ENCODE measurements at regions not wholly inside any gene's neighbourhood (a gene's known extent, or its start where the extent isn't known, plus 50 kb on each side); places are given as distances from the start of the nearest gene placed in this dataset.

DNA sequence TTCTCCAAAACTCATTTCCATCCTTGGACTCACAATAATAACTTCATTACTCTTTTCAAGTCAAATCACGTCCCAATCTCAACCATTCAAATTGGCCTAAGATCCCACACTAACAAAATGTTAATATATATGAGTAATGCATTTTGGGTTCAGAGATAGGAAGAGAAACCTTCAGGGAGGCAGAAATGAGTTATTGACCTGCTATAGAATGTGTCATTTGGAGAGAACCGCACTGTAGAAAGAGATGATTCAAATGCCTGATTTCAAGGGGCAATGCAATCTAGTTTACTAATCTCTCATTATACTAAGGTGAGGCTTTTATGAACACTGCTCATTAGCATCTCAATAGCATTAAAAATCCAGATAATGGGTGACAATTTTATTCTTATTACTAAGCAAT is 1595.0 kb upstream of the GOT2 start:
- no peak for DNase-seq

DNA sequence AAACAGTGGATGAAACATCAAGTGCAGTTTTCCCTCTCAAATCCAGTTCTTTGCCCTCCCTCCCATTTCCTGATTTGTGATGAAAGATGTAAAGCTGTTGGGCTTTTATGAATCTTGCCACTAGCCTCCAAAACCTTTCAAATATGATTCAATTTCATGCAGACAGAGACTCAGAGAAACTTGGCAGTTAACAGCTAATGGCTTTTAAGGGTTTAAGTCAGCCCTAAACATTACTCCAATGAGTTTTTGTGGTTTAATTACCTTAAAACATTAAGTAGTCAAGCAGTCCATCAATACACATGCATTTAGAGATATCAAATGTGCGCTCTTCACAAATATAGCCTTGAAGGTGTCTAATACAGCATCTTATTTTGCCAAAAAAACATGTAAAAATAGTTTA is 1594.0 kb upstream of the GOT2 start:
- no peak for DNase-seq

DNA sequence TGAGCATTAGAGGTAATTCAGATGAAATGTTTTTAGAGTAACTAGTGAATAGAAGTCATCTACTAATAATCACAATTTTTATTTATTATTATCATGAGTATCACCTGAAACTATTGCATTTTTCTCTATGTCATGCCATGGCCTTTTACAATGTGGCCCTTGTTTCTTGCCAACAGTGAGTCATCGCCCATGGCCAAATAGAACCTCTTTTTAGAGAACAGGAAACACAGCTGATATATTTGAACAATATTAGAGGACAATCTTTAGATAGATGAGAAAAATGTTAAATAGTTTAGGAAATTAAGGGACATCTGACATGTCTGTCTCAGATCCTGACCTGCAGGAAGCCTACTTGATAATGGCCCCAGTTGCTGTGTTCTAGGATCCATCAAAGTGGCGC is 1584.4 kb upstream of the GOT2 start:
- DNase-seq: no peak

DNA sequence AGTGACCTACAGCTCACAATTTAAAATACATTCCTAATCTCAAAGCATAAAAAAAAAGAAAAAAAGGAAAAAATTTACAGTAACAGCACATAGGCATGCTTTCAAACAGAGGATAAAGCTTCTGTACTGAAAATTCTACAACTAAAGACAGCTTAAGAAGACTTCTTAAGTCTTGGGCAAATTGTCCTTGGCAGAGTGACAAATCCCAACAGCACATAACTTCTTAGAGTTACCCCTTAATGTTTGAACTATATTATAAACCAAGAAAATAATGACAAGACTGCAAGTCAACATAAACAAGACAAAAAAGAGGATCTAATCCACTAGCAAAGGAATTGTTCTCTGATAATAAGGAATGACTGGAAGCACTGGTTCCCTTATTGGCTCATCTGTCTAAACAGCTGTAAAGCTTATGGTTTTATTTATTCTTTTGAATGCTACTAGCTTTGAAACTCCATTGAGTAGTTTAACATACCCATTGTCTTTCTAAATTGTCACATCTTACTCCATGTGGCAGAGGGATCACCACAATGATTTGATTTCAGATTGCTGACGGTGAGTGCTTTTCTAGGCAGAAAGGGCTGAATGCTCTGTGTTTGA is 1576.8 kb upstream of the GOT2 start:
- DNase-seq: no peak

DNA sequence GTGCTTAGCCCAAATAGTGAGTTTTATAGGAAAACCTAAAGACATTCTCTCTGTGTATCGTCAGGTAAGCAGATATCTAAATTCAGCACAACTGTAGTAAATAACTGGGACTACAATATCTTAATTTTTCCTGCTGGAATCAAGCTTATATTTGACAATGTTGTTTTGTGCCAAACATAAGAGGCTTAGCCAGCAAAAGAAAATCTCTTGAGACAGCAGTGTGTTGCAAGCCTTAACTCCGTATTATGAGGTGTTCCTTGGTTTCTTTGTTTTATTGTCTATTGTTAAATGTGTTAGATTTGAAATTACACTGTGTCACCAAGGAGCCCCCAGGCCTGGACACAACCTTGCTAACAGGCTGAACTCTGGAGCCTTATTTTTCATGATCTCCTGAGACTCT is 1570.6 kb upstream of the GOT2 start:
- no peak for DNase-seq

DNA sequence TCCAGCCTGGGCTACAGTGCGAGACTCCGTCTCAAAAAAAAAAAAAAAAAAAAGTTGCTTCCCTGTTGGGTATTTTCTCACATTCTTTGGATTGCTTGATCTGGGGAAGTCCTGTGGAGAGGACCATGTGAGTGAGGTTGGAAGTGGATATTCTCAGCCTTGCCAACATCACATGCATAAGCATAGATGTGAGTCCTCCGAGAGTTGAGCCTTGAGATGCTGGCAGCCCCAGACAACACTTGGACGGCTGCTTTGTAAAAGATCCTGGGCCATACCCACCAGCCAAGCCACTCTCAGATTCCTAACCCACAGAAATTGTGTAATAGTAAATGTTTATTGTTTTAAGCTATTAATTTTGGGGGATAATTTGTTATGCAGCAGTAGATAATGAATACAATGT is 1570.0 kb upstream of the GOT2 start:
- DNase-seq: no peak

DNA sequence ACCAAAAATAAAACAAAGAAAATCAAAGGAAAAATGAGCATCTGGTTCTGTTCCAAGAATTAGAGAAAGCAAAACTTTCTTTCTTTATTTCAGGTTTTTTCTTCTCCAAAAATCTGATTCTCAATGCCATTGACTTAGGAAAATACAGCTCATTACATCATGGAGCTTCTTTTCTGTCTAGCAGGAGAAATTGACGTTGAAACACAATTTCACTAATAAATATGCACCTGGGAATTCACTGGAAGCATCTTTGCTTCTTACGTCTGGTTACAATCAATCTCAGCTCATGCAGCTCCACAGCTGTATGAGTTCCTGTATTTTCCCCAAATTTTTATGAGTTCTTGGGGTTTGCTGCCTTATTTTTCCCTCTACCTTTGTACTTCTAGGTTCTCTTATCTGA is 1568.6 kb upstream of the GOT2 start:
- no peak for DNase-seq

DNA sequence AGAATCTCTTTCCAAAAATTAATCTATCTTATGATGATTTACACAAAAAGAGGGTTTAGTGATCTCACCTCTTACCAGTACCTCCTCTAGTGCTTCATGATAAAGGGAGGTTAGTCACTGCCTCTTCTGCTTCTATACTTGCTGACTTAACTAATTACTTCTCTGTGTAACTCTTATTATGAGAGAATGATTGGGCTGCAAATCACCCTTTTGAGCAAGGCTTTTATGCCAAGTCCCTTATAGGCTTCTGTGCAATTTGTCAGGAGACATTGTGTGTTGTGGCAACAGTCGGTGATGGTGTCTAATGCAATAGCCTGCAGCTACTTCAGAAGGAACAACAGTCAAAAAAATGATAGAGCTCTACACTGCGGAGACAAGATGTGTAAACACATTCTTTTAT is 1568.1 kb upstream of the GOT2 start:
- no peak for DNase-seq

DNA sequence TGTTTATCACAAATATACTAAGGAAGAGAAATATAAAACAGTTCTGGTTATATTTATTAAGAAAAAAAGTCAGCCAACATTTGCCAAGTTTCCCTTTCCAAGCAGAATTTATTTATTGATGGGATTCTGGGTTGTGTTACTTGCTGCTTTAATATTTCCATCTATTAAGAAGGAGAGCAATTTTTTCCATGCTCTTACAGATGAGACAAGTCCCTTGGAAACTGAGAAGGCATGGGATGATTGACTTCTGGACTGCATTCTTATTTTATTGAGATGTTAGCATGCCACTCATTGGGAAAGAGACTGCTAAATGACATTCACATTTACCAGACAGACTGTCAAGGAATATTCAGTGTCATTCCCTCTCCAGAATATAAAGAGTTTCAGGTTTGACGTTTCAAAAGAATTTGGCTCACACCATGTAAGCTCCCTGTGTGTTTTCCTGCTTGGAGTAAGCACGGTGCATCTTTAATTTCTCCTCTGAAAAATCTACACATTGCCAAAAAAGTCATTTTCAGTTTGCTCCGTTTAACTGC is 1565.2 kb upstream of the GOT2 start:
- no peak for DNase-seq

DNA sequence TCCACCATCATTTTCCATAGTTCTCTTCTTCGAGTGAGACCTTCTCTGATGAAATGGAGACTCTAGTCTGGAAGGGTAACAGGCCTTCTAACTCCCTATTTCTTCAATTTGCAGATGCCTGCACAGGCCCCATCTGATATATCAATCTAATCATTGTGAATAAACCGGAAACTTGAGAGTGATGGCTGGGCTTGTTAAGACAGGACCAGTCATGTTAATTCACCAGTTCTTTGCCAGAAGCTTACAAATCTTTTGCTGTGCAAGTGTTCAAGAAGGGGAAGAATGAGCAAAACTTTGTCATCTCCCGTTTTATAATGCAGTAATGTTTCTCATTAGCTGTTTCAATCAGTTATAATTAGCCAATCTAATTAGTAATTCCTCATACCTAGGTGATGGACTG is 1561.3 kb upstream of the GOT2 start:
- no peak for DNase-seq

DNA sequence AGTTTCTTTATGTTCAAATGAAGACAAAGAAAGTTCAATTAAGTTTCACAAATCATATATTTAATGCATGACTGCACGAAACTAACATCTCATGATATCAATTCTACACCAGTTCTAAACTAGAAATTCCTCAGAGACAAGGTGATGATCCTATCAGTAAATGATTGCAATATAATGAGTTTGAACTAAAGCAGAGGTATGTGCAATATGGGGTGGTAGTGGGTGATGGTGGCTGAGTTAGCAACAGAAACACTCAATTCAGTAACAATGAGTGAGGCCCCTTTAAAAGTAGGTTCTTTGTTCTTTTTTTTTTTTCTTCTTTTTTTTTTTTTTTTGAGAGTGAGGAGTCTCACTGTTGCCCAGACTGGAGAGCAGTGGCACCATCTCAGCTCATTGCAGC is 1551.7 kb upstream of the GOT2 start:
- no peak for DNase-seq

DNA sequence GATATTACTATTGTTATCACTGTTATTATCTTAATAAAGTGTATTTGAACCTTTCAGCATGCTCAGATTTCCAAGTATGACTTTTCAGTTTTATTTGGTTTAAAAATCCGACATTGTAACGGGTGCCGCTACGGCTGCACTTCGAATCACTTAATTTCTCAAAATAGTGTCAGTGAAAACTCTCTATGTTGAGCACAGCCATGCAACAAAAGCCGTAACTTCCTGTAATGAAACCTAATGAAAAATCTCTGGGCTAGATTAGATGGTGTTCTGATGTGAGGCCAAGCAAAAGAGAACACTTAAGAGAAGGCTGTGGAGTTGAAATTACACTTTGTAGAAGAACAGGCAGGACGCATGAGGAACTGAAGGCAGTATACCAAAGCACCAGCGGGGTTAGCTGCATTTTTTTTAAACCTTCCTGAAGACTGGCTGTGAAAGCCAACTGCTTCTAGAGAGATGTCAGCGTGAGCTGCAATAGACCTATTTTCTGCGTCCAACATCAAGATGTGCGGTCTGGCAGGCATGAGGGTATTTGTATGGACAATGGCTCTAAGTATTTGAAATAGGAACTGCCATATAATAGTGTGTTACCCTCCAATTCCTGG is 1545.0 kb upstream of the GOT2 start:
- DNase-seq: no peak

DNA sequence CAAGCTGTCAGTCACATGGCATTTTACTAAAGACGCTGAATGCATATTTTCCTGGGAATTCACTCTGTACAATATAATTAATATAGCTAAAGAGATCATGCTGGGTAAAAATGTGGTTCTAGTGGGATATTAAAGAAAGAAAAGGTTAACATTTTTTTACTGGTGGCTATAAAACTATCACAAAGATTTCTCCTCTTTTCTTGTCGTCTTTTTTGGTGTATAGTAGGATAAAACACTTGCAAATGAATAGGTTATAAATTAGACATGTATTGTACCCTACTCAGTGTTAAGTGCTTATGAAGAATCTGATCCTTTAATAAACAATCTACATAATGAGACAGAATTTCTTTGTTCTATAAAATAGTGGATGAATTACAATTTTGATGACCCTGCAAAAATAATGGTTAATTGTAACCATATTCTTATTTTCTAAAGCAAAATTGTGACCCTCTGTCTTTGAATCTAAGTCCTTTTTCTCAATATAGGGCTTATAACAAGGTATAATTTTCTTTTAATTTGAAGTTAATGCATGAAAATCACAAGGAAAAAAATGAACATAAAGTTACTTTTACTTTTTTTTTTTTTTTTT is 1540.4 kb upstream of the GOT2 start:
- no peak for DNase-seq

DNA sequence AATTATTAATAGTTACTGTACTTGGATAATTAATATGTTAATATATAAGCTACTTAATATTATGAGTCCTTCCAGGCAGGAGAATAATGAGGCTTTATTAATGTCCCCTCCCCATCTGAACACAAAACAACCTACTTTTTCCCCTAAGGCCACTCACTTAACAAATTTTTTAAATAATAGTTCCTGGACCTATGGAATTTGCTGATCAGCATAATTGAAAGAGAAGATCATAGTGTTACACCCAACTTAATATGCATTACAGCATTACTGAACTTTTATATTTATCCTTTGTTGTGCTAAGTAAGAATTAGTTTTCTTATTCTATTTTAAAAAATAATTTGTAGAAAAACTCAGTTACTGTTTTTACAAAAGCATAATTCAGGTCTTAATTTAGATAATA is 1537.7 kb upstream of the GOT2 start:
- DNase-seq: no peak

DNA sequence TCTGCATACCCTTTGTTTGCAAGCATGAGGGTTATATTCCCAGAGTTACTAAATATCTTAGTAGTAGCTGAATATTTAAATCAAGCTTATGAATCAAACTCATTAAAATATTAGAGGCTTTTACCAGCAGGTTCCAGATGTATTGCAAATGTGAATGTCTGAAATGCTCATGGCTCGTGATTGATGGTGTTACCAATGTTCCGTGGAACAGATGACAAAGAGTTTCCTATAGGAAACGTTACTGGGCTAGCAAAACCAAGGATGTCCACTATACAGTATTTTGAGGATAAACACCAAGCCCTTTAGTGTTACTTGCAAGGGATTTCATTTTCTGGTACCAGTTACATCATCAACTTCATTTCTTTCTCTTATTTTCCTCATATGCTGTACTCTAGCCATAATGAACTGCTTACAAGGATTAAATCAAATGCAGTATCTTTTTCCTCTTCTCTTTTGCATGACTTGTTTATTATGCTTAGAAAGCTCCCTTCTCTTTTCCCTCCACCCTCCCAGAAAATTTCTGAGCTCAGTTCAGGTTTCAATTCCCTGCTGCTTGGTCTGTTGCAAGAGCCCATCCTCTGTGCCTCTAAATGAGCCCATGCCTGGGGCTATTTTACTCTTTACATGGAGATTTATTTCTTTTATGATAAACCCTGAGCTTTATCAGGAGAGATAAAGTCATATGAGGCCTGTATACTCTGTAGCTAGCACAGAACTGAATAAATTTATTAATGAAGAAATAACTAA is 1537.1 kb upstream of the GOT2 start:
- DNase-seq: no peak

DNA sequence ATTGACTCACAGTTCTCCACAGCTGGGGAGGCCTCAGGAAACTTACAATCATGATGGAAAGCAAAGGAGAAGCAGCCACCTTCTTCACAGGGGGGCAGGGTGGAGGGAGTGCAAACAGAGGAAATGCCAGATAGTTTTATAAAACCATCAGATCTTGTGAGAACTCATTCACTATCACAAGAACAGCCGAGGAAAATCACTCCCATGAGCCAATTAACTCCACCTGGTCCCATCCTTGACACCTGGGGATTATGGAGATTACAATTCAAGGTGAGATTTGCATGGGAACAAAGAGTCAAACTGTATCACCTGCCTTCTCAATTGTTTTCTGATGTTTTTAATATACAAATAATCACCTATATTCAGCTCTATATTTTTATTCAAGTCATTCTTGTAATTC is 1527.3 kb upstream of the GOT2 start:
- DNase-seq: no peak

DNA sequence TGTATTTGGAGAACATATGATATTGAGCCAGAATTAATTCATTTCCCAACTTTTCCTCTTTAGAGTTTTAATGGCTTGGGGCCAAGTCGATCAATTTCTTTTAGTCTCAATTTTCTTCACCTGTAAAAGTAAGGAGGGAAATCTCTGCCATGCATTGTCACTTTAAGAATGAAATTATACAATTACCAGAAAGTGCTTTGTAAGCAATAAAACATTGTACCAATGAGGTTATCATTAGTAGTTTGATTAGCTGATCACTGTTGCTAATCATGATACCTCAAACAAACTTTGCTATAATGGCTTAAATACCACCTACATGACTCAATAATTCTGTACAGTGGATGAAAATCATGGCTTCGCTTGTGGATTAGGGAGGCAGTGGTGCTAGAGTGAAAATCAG is 1525.8 kb upstream of the GOT2 start:
- DNase-seq: no peak

DNA sequence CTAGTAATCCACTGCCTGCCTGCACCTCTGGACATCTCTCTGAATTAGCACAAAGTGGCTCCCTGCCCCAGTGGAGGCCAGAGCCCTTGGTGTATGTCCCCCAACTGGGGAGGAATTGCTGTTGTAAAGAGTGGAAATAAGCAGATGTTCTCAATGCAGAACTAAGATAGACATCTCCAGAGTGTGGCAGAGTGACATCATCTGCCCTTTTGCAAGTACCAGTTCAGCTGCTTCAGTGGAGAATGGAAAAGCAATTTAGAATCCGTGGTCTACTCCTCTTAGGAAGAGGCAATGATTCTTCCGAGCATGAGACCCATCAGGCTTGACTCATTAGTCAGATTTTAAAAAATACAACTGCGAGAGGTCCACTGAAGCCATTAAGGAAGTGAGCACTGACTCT is 1512.0 kb upstream of the GOT2 start:
- DNase-seq: no peak

DNA sequence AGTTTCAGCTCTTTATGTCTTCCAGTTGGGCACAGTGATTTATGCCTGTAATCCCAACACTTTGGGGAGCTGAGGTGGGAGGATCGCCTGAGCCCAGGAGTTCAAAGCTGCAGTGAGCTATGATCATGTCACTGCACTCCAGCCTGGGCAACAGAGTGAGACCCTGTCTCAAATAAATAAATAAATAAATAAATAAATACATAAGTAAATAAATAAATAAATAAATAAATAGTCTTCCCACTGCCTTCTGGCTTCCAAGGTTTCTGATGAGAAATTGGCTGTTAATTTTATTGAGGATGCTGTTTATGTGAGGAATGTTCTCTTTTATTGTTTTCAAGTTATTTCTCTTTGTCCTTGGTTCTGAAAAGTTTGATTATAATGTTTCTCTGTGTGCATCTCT is 1507.6 kb upstream of the GOT2 start:
- no peak for DNase-seq

DNA sequence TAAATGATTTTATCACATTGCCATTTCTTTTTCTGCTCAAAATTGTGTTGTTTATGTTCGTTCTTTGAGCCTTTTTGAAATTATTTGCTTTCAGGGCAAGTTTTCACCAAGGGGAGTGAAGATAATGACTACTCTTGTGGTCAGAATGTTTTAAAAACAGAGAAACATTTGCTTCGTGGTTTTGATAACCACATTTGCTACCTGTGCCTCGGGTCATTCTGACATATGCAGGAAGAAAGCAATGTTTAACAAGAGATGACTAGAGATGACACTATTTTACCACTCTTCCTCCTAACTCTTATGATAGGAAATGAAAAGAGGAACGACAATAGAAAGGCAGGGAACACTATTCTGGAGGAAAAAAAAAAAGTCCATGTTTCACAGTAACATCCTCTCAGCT is 1496.5 kb upstream of the GOT2 start:
- no peak for DNase-seq

DNA sequence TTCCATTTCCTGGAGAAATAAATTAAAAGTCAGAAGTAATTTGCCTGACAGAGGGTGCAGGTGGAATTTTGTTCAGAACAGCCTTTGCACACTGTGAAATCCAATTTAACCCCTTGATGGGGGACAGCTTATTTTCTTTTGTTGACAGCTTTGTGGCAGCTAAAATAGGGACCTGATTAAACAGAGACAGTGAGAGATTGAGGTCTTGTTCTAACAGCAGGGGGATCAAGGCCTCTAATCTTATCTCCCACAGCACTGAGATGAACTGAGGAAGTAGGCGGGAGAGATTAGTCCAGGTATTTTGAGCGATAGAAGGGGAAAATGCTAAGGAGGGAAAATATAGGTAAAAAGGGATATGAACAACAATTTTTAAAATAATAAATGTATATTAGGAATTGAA is 1491.4 kb upstream of the GOT2 start:
- no peak for DNase-seq

DNA sequence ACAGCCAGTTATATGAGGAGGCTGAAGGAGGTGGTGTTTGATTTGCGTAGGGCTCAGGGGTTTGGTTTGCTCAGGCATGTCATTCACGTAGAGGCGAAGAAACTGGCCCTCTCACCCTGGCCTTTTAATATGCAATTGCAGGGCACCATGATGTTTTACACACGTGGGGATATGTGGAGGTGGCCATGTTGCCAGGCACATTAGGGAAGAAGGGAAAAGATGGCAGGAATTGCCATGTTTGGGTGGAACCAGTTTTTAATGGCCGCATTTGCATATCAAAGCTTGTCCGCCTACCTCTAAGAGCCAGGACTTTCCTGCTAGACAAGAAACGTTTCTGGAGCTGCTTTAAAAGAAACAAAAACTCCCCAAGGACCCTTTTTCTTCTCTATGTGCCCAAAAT is 1483.7 kb upstream of the GOT2 start:
- no peak for DNase-seq

DNA sequence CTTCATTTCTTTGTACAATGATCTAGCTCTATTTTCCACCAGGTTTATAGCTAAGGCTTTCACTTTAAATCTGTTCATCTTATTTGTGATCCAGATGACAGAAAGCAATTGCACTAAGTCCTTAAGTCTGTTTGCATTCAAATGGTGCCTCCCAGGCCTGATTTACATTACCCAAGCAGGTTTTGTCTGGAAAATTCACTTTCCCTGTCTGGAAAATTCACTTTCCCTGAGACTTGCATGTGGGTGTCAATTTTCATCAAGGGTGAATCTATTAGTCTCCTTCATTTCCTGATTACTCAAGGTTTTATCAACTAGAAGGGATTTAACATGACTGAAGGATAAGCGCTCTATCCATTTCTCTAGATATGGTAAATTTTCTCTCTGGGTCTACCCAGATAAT is 1480.2 kb upstream of the GOT2 start:
- DNase-seq: no peak

DNA sequence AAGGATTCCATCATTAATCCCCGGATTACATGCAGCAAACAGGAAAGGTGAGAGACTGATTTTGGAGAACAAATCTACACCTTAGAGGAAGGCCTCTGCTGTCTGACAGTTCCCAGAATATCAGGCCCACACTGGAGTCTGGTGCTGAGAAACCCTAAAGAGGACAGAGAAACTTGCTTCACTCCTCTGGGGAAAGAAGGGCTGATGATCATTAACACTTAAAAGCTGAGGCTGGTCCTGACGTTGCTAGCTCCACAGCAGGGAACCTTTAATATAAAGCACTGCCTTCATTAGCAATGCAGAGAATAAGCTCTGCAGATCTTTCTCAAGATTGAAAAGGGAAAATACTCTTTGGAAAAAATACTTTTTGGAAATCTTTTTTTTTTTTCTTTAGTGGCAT is 1472.4 kb upstream of the GOT2 start:
- DNase-seq: no peak

Measured in NCI-H748 treated with DMSO at 0.1 percent for 48 hours (cell line).